Peyer's patch (tissue), 4 donors: ENCODE measurements at regions not wholly inside any gene's neighbourhood (a gene's known extent, or its start where the extent isn't known, plus 50 kb on each side); places are given as distances from the start of the nearest gene placed in this dataset.

Experiments
- DNase-seq, 3 donors: peaks; one replicate each; pipeline ENCODE4 v3.0.0-alpha.2; 2017 to 2019
- H3K27ac ChIP-seq, 4 donors: fragments of 200-600 bp; sonication (generic); one replicate each; pipeline ENCODE4 v1.5.1; 2016 to 2019
- H3K27me3 ChIP-seq, 2 donors: fragments of 200-600 bp; sonication (generic); one replicate each; pipeline ENCODE4 v1.5.1; 2019
- H3K36me3 ChIP-seq, 3 donors: fragments of 200-600 bp; sonication (generic); one replicate each; pipeline ENCODE4 v1.5.1; 2016 to 2019
- H3K4me1 ChIP-seq, 4 donors: fragments of 200-600 bp; sonication (generic); one replicate each; pipeline ENCODE4 v1.5.1; 2016 to 2019
- H3K4me3 ChIP-seq, 4 donors: fragments of 200-600 bp; sonication (generic); 1 replicate in 3 of 4; 2 replicates in 1 of 4; pipeline ENCODE4 v1.5.1; 2016 to 2019; ENCODE audit warnings: mild to moderate bottlenecking in 1 of 4
- H3K9me3 ChIP-seq, 4 donors: fragments of 200-600 bp; sonication (generic); one replicate each; pipeline ENCODE4 v1.5.1; 2016 to 2019; ENCODE audit warnings: mild to moderate bottlenecking in 1 of 4
- CTCF ChIP-seq, 6 experiments: fragments of 450-650 bp in 4 of 6; fragments of 200-600 bp in 2 of 6; sonication (generic) in 1 of 6; IDR thresholded peaks; one replicate each; pipeline ENCODE4 v1.5.1; 2017 to 2019; ENCODE audit warnings: antibody characterized with exemption in 6 of 6, mild to moderate bottlenecking in 3 of 6, moderate library complexity in 1 of 6
- POLR2A ChIP-seq, 2 donors: fragments of 450-650 bp; IDR thresholded peaks; one replicate each; pipeline ENCODE4 v1.5.1; 2017; ENCODE audit warnings: antibody characterized with exemption in 2 of 2, mild to moderate bottlenecking in 2 of 2, moderate library complexity in 2 of 2

GRCh38 chr21:25127007-25127406 is 480.3 kb downstream of the MRPL39 start:
- Histone ChIP-seq H3K9me3 (no peaks in the 10 kb centered on the region), H3K27me3 (no peaks in the 10 kb centered on the region)
- TF ChIP-seq POLR2A (IDR thresholded peaks at IDR 0.05) (no peak), CTCF (IDR thresholded peaks at IDR 0.05) (no peak)

GRCh38 chr21:25126564-25126963 is 480.7 kb downstream of the MRPL39 start:
- Histone ChIP-seq H3K9me3 (no peaks in the 10 kb centered on the region), H3K4me3 (no peak overlapping the region), H3K4me1 (no peaks in the 10 kb centered on the region)

More at GRCh38 chr21:25127007-25127406, 480.3 kb downstream of the MRPL39 start:
- Histone ChIP-seq H3K4me1 (no peaks in the 10 kb centered on the region), H3K36me3 (no peaks in the 10 kb centered on the region), H3K27ac (no peak overlapping the region), H3K4me3 (no peak overlapping the region)
- DNase-seq = no peak

GRCh38 chr21:25118648-25119047 is 488.6 kb downstream of the MRPL39 start:
- Histone ChIP-seq H3K27ac (no peak overlapping the region), H3K4me1 (no peaks in the 10 kb centered on the region), H3K36me3 (no peaks in the 10 kb centered on the region), H3K4me3 (no peak overlapping the region), H3K9me3 (no peaks in the 10 kb centered on the region), H3K27me3 (no peaks in the 10 kb centered on the region)
- DNase-seq = no peak
- TF ChIP-seq POLR2A (IDR thresholded peaks at IDR 0.05) (no peak), CTCF (IDR thresholded peaks at IDR 0.05) (no peak)

More at GRCh38 chr21:25126564-25126963, 480.7 kb downstream of the MRPL39 start:
- Histone ChIP-seq H3K36me3 (no peaks in the 10 kb centered on the region), H3K27me3 (no peaks in the 10 kb centered on the region), H3K27ac (no peak overlapping the region)
- TF ChIP-seq CTCF (IDR thresholded peaks at IDR 0.05) (no peak), POLR2A (IDR thresholded peaks at IDR 0.05) (no peak)
- no peak for DNase-seq

- Histone ChIP-seq H3K36me3 (no peaks in the 10 kb centered on the region), H3K4me1 (no peaks in the 10 kb centered on the region), H3K27ac (no peak overlapping the region), H3K4me3 (no peak overlapping the region), H3K9me3 (no peaks in the 10 kb centered on the region), H3K27me3 (no peaks in the 10 kb centered on the region)
- TF ChIP-seq CTCF (IDR thresholded peaks at IDR 0.05) (no peak), POLR2A (IDR thresholded peaks at IDR 0.05) (no peak)
- no peak for DNase-seq
Measured at GRCh38 chr21:25115021-25115420, 492.3 kb downstream of the MRPL39 start.

- H3K4me3 ChIP-seq = no peak overlapping the region
- no peak overlapping the region for H3K27ac ChIP-seq
- H3K4me1 ChIP-seq = no peaks in the 10 kb centered on the region
- TF ChIP-seq CTCF (IDR thresholded peaks at IDR 0.05) (no peak), POLR2A (IDR thresholded peaks at IDR 0.05) (no peak)
- H3K27me3 ChIP-seq = no peaks in the 10 kb centered on the region
- no peaks in the 10 kb centered on the region for H3K36me3 ChIP-seq
- H3K9me3 ChIP-seq = no peaks in the 10 kb centered on the region
- no peak for DNase-seq
Measured at GRCh38 chr21:25107708-25108107, 499.6 kb downstream of the MRPL39 start.
